WTC11 (cell line): ENCODE measurements at regions not wholly inside any gene's neighbourhood (a gene's known extent, or its start where the extent isn't known, plus 50 kb on each side); places are given as distances from the start of the nearest gene placed in this dataset.

Experiments
- FOXJ3 ChIP-seq: sonication (generic); formaldehyde crosslinking; IDR thresholded peaks from 2 replicates; pipeline ENCODE4 v1.9.0; 2021; ENCODE audit warnings: missing genetic modification reagents, mild to moderate bottlenecking, borderline replicate concordance
- SP1 ChIP-seq: sonication (generic); formaldehyde crosslinking; conservative IDR thresholded peaks from 2 replicates; pipeline ENCODE4 v1.8.1; 2022; ENCODE audit warnings: missing genetic modification reagents
- TF ChIP-seq, protein P1 (sequence below): sonication (generic); formaldehyde crosslinking; IDR thresholded peaks from 2 replicates; pipeline ENCODE4 v1.8.0; 2023; ENCODE audit warnings: mild to moderate bottlenecking, missing genetic modification reagents

DNA sequence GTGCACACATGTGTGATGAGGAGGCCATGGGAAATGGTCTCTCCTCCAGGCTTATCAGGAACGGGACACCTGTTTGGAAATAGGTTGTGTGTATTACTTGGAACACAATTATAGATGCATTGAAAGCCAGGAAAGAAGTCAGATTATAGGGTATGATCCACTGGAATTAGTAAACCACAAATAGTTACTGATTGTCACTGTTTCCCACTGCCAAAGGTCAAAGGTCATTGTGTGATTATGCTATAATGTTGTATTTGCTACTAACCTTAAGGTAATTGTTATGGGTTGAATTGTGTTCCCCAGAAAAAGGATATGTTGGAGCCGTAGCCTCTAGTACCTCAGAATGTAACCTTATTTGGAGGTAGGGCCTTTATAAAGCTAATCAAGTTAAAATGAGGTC is 129.9 kb upstream of the FBXO33 start:
- no peak for TF ChIP-seq SP1 (CRISPR knock-in tag)
- TF ChIP-seq FOXJ3 (CRISPR knock-in tag) = no peak
- TF ChIP-seq, protein P1, sequence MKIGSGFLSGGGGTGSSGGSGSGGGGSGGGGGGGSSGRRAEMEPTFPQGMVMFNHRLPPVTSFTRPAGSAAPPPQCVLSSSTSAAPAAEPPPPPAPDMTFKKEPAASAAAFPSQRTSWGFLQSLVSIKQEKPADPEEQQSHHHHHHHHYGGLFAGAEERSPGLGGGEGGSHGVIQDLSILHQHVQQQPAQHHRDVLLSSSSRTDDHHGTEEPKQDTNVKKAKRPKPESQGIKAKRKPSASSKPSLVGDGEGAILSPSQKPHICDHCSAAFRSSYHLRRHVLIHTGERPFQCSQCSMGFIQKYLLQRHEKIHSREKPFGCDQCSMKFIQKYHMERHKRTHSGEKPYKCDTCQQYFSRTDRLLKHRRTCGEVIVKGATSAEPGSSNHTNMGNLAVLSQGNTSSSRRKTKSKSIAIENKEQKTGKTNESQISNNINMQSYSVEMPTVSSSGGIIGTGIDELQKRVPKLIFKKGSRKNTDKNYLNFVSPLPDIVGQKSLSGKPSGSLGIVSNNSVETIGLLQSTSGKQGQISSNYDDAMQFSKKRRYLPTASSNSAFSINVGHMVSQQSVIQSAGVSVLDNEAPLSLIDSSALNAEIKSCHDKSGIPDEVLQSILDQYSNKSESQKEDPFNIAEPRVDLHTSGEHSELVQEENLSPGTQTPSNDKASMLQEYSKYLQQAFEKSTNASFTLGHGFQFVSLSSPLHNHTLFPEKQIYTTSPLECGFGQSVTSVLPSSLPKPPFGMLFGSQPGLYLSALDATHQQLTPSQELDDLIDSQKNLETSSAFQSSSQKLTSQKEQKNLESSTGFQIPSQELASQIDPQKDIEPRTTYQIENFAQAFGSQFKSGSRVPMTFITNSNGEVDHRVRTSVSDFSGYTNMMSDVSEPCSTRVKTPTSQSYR (CRISPR knock-in tag) = no peak
